ENCODE measurements at regions not wholly inside any gene's neighbourhood (a gene's known extent, or its start where the extent isn't known, plus 50 kb on each side); places are given as distances from the start of the nearest gene placed in this dataset.

- TF ChIP-seq CTCF (IDR thresholded peaks at IDR 0.05): no peak
- no peak for TF ChIP-seq POLR2A (IDR thresholded peaks at IDR 0.05)
These were observed 120.1 kb upstream of the LPAR1 start for GRCh38 chr9:111158363-111158762.

All from testis (tissue), 2 donors.